HEK293T (cell line): ENCODE measurements at regions not wholly inside any gene's neighbourhood (a gene's known extent, or its start where the extent isn't known, plus 50 kb on each side); places are given as distances from the start of the nearest gene placed in this dataset.

Experiments
- ARNT ChIP-seq: fragments of 450-650 bp; IDR thresholded peaks from 2 replicates; pipeline ENCODE4 v1.6.1; 2017; ENCODE audit warnings: mild to moderate bottlenecking
- BHLHE40 ChIP-seq: fragments of 450-650 bp; IDR thresholded peaks from 2 replicates; pipeline ENCODE4 v1.6.1; 2016; ENCODE audit warnings: mild to moderate bottlenecking, moderate library complexity, borderline replicate concordance
- ELF4 ChIP-seq: fragments of 450-650 bp; IDR thresholded peaks from 2 replicates; pipeline ENCODE4 v1.6.1; 2017; ENCODE audit warnings: antibody characterized with exemption
- FOXA1 ChIP-seq: fragments of 450-650 bp; IDR thresholded peaks from 2 replicates; pipeline ENCODE4 v1.6.1; 2016; ENCODE audit warnings: mild to moderate bottlenecking
- FOXM1 ChIP-seq: fragments of 450-650 bp; IDR thresholded peaks from 2 replicates; pipeline ENCODE4 v1.6.1; 2017; ENCODE audit warnings: mild to moderate bottlenecking, borderline replicate concordance
- HDGF ChIP-seq: fragments of 450-650 bp; IDR thresholded peaks from 2 replicates; pipeline ENCODE4 v1.6.1; 2017; ENCODE audit warnings: antibody characterized with exemption, borderline replicate concordance
- LEF1 ChIP-seq: fragments of 450-650 bp; IDR thresholded peaks from 2 replicates; pipeline ENCODE4 v1.6.1; 2017; ENCODE audit warnings: mild to moderate bottlenecking, borderline replicate concordance
- NFRKB ChIP-seq: fragments of 450-650 bp; IDR thresholded peaks from 2 replicates; pipeline ENCODE4 v1.6.1; 2016; ENCODE audit warnings: mild to moderate bottlenecking, moderate library complexity
- PKNOX1 ChIP-seq: fragments of 450-650 bp; IDR thresholded peaks from 2 replicates; pipeline ENCODE4 v1.6.1; 2016
- SP1 ChIP-seq: fragments of 450-650 bp; IDR thresholded peaks from 2 replicates; pipeline ENCODE4 v1.6.1; 2017
- SUZ12 ChIP-seq: fragments of 450-650 bp; IDR thresholded peaks from 2 replicates; pipeline ENCODE4 v1.6.1; 2016; ENCODE audit warnings: mild to moderate bottlenecking
- TARDBP ChIP-seq: fragments of 450-650 bp; IDR thresholded peaks from 2 replicates; pipeline ENCODE4 v1.6.1; 2016
- ZNF384 ChIP-seq: fragments of 450-650 bp; IDR thresholded peaks from 2 replicates; pipeline ENCODE4 v1.6.1; 2016

GRCh38 chr6:140284871-140285270, 910.4 kb upstream of the CITED2 start:
- TF ChIP-seq BHLHE40 (no peak), HDGF (no peak), NFRKB (no peak), LEF1 (no peak), FOXA1 (no peak), SP1 (no peak), FOXM1 (no peak), ZNF384 (no peak), ELF4 (no peak), TARDBP (no peak), ARNT (no peak), PKNOX1 (no peak), SUZ12 (no peak)
